Neural progenitor cell (in vitro differentiated cells): ENCODE measurements at regions not wholly inside any gene's neighbourhood (a gene's known extent, or its start where the extent isn't known, plus 50 kb on each side); places are given as distances from the start of the nearest gene placed in this dataset.

Experiments used
- CTCF ChIP-seq: fragments of 200-600 bp; sonication (generic); IDR thresholded peaks from 2 replicates; pipeline ENCODE4 v1.5.1; 2017; ENCODE audit warnings: antibody characterized with exemption, mild to moderate bottlenecking
- EZH2 ChIP-seq: fragments of 200-600 bp; sonication (generic); IDR thresholded peaks from 2 replicates; pipeline ENCODE4 v1.6.1; 2017; ENCODE audit warnings: antibody characterized with exemption, mild to moderate bottlenecking, moderate library complexity

GRCh38 chr12:33676866-33677265, 237.2 kb upstream of the SYT10 start:
- no peak for TF ChIP-seq CTCF
- no peak for TF ChIP-seq EZH2
